ENCODE measurements at regions not wholly inside any gene's neighbourhood (a gene's known extent, or its start where the extent isn't known, plus 50 kb on each side); places are given as distances from the start of the nearest gene placed in this dataset.

GRCh38 chrX:147776988-147777387 lies 134.7 kb upstream of the FMR1 start:
- H3K27ac ChIP-seq = no peak overlapping the region
- intact Hi-C loops (cut with DNase I) = no loop called here
- H3K4me3 ChIP-seq = no peak overlapping the region
- no peak for TF ChIP-seq CTCF (IDR thresholded peaks at IDR 0.05)
- no peak for DNase-seq
- no peak for ATAC-seq
- H3K9me3 ChIP-seq = no peaks in the 10 kb centered on the region
- H3K36me3 ChIP-seq (ENCODE audit: insufficient read depth in 1 of 2, low read depth in 1 of 2) = no peaks in the 10 kb centered on the region
- WGBS, 3 donors = 53 to 93% (median 65%) methylated on average over 1 of the region's 1 CpG
- H3K4me1 ChIP-seq = no peaks in the 10 kb centered on the region
- no peaks in the 10 kb centered on the region for H3K27me3 ChIP-seq (ENCODE audit: insufficient read depth in 3 of 3, low read length in 2 of 3)

- Histone ChIP-seq H3K36me3 (ENCODE audit: insufficient read depth in 1 of 2, low read depth in 1 of 2) (no peaks in the 10 kb centered on the region), H3K4me3 (no peak overlapping the region), H3K9me3 (no peaks in the 10 kb centered on the region), H3K27ac (no peak overlapping the region), H3K27me3 (ENCODE audit: insufficient read depth in 3 of 3, low read length in 2 of 3) (no peaks in the 10 kb centered on the region), H3K4me1 (no peaks in the 10 kb centered on the region)
- ATAC-seq = no peak
- intact Hi-C loops (cut with DNase I) = no loop called here
- TF ChIP-seq CTCF (IDR thresholded peaks at IDR 0.05) = no peak
- no peak for DNase-seq
Measured at GRCh38 chrX:147779173-147779572, 132.5 kb upstream of the FMR1 start.

- DNase-seq (no peak), ATAC-seq (no peak)
- Histone ChIP-seq H3K27me3 (ENCODE audit: insufficient read depth in 3 of 3, low read length in 2 of 3) (no peaks in the 10 kb centered on the region), H3K4me3 (no peak overlapping the region), H3K9me3 (no peaks in the 10 kb centered on the region), H3K27ac (no peak overlapping the region), H3K4me1 (no peaks in the 10 kb centered on the region), H3K36me3 (ENCODE audit: insufficient read depth in 1 of 2, low read depth in 1 of 2) (no peaks in the 10 kb centered on the region)
- 88 to 94% (median 89%) methylated on average over 1 of the region's 1 CpG for WGBS, 3 donors
- intact Hi-C loops (cut with DNase I) = no loop called here
- no peak for TF ChIP-seq CTCF (IDR thresholded peaks at IDR 0.05)
Measured at GRCh38 chrX:147781844-147782243, 129.9 kb upstream of the FMR1 start.

GRCh38 chrX:147788641-147789350 lies 122.9 kb upstream of the FMR1 start:
- WGBS, 3 donors = 59 to 60% (median 59%) methylated on average over 5 of the region's 5 CpGs
- no peak overlapping the region for H3K27ac ChIP-seq

More at GRCh38 chrX:147788641-147789350, 122.9 kb upstream of the FMR1 start:
- H3K4me3 ChIP-seq = no peak overlapping the region
- H3K9me3 ChIP-seq = no peaks in the 10 kb centered on the region
- H3K27me3 ChIP-seq (ENCODE audit: insufficient read depth in 3 of 3, low read length in 2 of 3) = no peaks in the 10 kb centered on the region
- no peak for TF ChIP-seq CTCF (IDR thresholded peaks at IDR 0.05)
- H3K36me3 ChIP-seq (ENCODE audit: insufficient read depth in 1 of 2, low read depth in 1 of 2) = no peaks in the 10 kb centered on the region
- no peaks in the 10 kb centered on the region for H3K4me1 ChIP-seq
- no peak for ATAC-seq
- no peak for DNase-seq
- intact Hi-C loops (cut with DNase I) = no loop called here
